HG03280 (cell line): ENCODE measurements at regions not wholly inside any gene's neighbourhood (a gene's known extent, or its start where the extent isn't known, plus 50 kb on each side); places are given as distances from the start of the nearest gene placed in this dataset.
"Not testable (repeated sequence)": the region's sequence is repeated elsewhere in the genome, so short reads cannot be mapped to it uniquely, and the experiment has no call there.

Source experiments
- ATAC-seq: cut with Tn5 transposase; IDR thresholded peaks from one replicate; pipeline ENCODE4 v1.9.1; 2021; ENCODE audit warnings: mild to moderate bottlenecking, moderate library complexity; ENCODE audit not compliant: unreplicated experiment

DNA sequence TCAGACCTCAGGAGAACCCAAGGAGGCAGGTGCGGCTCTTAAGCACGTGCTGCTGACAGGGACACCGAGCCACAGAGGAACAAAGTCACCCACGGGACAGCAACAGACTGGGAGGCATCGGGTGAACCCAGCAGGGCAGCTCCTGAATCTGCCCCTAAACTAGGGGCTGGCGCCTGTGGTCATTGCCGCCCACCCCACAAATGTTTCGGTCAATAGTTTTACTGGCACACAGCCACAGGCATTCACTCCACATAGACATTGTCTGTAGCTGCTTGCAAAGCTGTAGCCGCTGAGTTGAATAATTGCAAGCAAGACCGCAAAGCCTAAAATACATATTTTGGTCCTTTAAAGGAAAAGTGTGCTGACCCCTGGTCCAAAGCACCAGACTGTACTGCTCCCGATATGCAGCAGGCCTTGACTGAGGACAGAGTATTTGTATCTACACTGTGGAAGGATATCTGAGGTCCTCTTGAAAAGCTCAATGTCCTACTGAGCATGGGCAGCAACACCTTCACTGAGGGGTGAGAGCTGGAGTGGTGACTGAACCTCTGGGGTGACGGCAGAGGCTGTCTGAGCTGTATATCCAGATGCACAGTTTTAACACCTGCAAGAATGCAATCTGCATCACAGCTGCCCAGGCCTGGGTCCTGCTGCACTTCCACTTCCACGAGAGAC is 310.3 kb downstream of the THBS2 start:
- ATAC-seq, result no peak

DNA sequence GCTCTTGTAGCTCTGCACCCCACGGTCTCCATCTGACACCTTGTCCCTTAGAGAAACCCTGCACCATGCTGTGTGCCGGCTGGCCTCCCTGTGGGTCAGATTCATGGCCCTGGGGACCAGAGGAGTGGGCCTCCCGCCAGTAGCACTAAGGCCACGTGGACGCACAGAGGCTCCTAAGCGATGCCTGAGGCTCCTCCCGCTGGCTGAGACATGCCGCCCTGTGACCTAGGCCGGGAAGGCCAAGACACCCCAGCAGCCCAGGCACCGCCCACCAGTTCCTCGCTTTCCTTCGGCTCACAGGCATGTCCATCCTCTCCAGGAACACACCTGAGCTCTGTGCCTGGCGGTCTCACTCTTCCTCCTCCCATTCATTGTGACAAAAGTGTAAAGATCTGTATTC is 311.0 kb downstream of the THBS2 start:
- ATAC-seq, result no peak

DNA sequence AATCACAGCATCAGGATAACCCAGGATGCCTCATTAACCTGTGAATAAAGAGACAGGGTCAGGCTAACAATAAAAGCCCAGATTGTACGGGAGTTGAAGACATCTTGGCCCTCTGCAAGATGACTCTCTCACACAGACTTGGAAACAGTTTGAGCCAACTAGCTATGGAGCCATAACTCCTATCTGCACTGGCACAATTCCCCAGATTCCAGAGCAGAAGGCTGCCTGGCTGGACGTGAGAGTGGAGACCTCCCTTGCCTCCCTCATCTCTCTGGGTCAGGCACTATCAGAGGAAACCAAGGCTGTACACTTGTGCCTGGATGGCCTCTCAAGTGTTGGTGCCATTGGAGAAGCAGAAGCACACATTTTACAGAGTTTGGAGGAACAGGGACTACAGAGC is 312.6 kb downstream of the THBS2 start:
- ATAC-seq, result no peak

DNA sequence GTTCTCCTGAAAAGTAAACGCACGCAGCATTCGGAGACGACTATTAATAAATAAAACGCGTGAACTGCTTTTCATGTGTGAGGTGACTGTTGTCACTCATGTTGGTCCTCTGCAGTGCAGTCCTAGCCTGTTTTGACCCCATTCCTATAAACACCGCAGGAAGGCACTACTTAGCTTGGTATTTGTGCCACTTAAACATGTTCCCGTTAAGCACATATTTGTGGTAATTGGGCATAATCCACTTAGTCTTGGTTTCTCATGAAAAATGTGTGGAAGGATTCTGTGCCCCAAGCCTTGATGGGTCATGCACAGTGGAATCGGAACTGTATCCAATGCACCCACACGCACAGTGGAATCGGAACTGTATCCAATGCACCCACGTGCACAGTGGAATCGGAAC is 313.9 kb downstream of the THBS2 start:
- ATAC-seq, result no peak

DNA sequence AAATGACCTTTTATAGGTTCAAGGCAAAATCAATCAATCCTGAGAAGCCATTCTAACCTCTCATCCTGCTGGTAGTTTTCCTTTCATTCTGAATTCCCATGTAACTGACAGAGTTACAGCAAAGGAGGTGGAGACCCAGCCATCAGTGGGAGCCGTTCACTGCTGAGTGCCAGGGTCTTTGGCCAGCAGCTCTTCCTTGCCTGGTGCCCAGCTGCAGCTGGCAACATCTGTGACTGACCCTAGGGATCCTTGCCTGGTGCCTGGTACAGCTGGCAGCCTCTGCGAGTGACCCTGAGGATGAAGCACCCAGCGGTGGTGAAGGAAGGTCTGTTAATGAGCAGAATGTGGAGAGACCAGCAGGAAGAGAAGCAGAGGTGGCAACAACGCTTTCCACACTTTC is 314.6 kb downstream of the THBS2 start:
- no peak for ATAC-seq

DNA sequence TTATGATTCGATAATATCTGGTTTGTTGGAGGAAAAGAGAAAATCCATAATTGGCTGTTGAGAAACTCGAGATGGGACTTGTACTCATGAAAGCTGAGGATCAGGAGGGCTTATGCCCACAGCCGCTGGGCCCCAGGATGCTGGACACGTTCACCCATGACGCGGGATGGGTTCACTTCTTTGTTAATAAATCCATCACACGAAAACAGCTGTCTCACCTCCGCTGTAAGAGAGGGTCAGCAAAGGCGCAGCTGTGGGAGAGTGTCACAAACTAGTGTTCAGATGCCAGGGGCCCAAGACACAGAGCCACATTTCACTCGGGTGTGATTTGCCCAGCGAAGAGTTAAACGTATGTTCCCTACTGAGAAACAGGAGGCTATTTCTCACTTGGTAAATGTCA is 315.1 kb downstream of the THBS2 start:
- no peak for ATAC-seq

DNA sequence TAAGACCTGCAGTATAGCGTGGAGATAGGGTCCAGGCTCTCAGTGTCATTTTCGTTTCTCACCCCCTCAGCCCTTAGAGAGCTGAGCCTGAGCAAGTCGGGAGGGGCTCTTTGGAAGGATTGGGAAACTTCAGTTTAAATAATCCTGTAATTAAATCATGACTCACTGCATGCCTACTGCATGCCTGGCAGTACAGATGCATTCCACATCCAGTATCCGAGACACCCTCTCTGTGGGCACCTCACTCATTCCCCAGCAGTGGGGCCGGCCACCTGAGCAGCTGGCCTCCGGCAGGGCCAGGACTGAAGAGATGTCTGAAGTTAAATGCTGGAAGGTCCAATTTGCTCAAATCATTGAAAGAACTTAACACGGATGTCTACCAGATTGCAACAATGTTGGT is 316.6 kb downstream of the THBS2 start:
- ATAC-seq, result no peak

DNA sequence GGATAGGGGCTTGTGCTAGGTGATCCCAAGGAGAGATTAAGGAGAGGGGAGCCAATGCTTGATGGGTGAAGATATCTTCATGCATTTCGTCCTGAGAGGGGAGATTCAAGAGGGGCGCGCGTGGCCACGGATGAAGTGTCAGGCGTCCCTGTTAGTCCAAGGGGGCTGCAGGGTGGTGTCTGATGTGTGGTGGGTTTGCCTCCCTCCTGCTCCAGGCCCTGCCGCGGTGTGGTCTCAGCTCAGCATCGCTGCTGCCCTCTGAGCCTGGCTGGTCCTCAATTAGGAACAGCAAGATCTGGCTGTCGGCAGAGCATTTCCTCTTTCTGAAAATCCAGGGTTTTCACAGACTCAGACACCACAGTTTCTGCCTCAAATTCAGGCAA is 318.0 kb downstream of the THBS2 start:
- ATAC-seq, result no peak

DNA sequence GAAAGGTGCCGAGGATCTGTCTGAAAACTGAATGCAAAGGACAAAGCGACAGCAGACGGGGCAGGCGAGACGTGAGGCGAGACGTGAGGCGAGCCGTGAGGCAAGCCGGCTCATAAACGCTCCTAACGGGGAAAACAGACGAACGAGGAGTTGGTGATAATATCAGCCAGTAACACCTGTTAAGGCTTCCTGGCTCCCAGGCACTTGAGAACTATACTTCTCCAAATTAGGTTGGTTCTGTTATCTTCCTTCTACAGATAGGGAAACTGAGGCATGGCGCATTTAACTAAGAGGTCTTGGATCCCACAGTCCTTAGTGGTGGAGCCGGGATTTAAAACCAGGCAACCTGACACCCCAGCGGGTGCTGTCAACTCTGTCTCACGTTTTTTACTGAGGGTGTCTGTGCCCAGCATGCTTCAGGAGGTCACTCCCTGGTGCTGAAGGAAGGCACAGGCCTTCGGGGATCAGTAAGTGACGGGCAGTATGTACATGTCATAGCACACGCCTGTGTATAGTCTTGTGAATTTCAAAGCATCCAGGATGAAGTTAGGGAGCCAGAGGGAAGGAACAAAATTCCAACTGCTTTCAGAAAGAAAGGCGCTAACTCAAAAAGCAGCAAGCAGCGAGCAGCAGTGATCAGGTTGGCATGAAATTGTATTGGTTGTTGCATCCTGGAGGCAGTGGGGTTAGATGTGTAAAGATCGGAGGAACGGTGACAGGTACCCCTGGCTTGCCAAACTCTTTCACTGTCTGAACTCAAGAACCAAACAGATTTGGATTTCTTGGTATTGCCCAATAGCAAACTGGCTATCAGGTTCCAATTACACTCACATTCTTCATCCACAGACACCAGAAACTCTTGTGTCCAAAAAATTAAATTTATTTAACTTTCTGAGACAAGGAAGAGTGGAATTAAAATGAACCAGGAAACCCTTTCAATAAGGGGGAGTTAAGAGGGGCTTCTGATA is 318.7 kb downstream of the THBS2 start:
- no peak for ATAC-seq

DNA sequence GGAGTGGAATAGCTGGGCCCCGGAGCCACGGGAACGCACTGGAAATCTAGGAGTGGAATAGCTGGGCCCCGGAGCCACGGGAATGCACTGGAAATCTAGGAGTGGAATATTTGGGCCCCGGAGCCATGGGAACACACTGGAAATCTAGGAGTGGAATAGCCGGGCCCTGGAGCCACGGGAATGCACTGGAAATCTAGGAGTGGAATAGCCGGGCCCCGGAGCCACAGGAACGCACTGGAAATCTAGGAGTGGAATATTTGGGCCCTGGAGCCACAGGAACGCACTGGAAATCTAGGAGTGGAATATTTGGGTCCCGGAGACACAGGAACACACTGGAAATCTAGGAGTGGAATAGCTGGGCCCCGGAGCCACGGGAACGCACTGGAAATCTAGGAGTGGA is 321.5 kb downstream of the THBS2 start:
- ATAC-seq, result not testable (repeated sequence)

DNA sequence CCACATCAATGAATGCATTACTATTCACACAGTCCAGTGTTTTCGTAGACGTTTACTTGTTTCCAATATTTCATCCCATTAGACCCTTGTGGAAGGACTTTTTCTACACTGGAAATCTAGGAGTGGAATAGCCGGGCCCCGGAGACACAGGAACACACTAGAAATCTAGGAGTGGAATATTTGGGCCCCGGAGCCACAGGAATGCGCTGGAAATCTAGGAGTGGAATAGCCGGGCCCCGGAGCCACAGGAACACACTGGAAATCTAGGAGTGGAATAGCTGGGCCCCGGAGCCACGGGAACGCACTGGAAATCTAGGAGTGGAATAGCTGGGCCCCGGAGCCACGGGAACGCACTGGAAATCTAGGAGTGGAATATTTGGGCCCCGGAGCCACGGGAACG is 322.6 kb downstream of the THBS2 start:
- ATAC-seq, result not testable (repeated sequence)

DNA sequence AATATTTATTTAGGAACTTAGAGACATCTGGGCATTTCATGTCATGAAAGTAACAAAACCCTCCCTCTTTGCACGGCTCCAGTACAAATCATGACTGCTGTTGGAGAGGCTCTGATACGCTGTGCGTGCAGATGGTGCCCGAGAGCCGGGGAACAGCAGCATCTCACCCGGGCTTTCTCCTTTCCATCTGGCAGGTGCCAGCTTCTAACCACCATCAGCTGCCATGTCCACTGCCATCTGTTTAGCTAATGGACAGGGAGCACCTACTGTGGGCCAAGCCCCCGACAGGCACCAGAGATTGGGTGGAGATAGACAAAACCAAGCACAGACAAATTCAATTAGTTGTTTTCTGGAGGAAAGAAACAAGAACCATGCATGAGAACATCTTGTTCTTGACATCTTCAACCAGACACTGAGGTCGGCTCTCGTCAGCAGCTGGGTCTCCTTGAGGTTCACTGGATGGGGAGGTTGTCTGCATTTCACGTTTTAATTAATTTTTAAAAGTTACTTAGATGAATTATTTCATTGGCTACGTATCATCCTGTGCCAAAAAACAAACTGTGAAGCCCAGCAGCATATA is 323.7 kb downstream of the THBS2 start:
- ATAC-seq, result no peak

DNA sequence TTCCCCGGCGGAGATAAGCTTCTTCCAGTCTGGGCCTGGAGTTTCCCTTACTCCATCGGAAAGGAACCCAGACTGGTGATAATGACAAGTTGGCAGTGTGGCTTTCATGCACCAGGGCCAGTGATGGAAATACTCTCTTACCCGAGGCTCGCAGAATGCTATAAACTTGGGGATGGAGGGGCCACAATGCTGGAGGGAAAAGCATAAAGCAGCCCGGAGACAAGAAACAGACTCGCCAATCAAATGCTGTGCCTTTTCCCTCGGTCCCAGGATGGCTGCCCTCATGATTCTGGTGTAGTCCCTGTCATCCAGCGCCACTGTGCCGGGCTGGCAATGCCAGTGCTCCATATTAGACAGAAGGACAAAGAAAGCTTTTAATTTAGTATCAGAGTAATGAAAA is 325.6 kb downstream of the THBS2 start:
- ATAC-seq, result no peak

DNA sequence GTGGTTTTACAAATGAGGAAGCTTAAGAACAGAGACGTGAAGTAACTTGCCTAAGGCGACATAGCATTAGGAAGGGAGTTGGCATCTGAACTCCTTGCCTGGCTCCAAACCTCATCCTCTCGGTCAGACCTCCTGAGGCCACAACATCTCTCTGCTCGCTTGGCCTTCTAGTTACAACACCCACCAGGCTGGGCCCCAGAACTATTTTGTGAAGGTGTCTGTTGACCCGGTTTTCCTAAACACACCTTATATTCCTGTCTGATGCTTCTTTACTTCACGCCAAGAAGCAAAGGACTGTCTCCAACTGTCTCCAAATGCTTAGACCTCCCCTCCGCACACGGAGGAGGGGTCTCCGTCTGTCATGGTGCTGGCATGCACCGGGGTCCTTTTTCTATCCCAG is 326.6 kb downstream of the THBS2 start:
- no peak for ATAC-seq

DNA sequence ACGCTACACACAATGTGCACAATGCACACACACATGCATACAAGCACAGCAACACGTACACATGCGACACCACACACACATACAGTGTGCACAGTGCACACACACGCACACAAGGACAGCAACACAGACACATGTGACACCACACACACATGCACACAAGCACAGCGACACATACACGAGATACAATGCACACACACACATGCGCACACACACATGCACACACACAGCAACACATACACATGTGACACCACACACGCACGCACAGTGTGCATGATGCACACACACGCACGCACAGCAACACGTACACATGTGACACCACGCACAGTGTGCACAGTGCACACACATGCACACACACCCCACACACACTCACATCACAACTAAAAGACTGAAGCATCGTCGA is 327.3 kb downstream of the THBS2 start:
- no peak for ATAC-seq

DNA sequence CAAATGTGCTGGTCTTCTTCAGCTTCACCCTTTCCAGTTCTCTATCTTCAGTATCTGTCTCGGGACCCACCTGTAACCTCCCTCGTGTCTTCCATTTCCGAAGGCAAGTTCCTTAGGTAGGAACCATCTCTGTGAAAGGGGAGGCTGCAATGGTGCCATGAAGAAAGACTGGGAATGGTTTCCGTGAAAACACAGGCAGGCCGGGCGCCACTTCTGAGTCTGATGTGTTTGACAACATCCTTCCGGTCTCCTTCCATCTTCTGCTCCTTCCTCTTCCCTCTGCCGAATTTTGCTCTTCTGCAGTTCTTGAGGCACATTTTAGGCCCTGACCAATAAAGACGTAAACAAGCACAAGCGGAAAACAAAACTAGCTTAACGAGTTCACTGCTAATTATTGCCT is 328.0 kb downstream of the THBS2 start:
- ATAC-seq, result no peak

DNA sequence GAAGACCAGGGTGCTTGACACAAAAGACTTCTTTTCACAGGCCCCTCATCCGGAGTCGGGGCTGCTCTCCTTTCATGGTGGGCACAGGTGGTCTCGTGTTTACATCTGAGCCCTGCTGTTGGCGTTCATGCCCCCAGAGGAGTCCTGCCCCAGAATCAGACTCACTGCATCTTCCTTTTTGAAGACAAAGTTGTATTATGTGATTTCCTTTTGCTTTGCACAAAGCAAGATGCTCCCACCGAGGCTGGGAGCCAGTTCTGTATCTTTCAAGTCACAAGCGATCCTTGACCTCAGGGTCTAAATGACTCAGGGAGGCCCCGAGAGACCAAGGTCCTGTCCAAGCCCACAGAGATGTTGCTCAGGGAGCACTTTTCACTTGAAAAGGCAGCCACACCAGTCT is 330.5 kb downstream of the THBS2 start:
- no peak for ATAC-seq

DNA sequence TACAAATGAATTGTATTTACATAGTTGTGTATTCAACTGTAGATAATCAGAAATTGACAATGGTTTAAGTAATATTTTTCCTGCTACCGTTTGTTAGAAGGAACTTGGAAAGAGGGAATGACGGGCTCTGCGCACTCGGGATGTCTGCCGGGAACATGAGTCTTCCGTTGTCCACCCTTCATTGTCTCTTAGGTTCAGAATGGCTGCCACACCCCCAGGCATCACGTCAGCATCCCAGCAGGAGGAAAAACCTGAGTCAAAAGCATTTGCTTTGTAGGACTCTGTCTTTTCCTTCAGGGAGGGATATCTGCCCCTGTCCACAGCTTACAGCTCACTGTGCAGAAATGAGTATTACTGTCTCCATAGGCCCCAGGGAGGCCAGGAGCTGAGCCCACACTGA is 331.2 kb downstream of the THBS2 start:
- no peak for ATAC-seq

DNA sequence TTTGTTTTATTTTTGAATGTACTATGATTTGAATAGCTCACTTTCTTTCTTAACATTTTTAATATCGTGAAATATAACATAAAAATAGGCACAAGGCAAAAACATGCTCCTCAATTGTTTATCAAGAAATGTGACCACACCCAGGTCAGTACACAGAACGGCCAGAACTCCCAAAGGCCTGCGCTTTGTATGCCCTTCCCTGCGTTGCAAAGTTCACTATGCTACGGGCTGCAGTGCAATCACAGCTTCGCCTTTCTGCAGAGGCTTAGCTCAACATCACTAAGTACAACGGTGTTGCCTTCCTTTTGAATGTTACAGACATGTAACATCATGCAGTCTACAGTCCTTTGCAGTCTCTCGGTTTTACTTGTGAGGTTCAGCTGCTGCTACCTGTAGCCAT is 333.4 kb downstream of the THBS2 start:
- no peak for ATAC-seq

DNA sequence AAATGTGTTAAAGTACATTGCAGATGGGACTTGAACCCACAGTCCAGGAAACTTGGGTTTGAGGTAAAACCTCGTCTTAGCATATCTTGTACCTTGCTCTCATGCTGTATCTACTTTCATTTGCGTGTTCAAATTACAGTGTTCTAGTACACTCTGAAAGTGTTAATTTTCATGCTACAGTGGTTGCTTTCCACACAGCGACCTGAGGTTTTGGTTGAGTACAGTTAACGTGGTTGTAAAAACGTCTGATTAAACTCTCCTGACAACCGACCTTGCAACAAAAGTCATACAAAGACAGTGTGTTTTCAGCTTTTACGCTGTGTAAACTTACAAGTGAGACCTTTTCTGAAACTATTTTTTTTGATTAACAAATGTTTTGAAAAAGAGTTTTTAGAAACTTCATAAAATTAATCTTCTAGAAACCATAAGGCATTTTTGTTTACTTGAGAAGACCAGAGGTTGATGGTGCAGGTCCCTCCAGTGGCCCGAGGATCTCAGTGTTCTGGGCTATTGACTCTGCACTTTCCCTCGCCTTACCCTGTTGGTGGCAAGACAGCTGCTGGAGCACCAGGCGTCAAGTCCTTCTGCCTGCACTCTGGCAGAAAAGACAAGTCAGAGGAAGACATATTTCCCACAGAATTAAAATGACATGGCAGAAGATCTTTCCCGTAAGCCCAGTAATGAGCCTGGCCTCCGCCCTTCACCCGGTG is 334.0 kb downstream of the THBS2 start:
- no peak for ATAC-seq

DNA sequence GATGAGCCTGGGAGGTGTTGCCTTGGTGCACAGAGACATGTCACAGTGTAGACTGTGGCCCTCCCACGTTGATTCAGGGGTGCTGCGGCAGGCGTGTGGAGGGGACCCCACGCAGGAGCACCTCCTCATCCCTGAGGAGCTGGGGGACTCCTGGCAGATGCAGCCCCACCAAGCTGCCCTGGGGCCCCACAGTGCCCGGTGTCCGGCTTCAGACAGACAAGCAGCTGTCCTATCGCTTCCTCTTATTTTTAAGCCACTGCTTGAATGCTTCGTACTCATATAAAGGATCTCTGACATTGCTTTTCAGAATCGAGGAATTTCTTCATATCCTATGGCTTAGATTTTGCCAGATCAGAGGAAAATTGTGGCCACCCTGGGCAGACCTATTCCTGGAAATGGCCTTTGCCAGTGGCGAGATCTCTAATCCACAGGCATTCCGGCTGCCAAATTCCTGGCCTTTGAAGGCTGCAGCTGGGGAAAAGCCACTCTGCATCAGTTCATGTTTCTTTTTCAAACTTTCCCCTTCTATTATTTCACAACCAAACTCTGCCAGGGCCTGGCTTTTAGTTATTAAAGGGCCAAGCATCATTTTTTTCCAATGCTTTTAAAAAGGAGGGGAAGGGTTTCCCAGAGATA is 337.0 kb downstream of the THBS2 start:
- no peak for ATAC-seq
